DOHH2 (cell line): ENCODE measurements at regions not wholly inside any gene's neighbourhood (a gene's known extent, or its start where the extent isn't known, plus 50 kb on each side); places are given as distances from the start of the nearest gene placed in this dataset.

Experiments
- H3F3A ChIP-seq: fragments of 200-600 bp; sonication (generic), shearing (Covaris generic); 2 replicates; pipeline ENCODE4 v1.6.0; 2016; ENCODE audit warnings: antibody characterized with exemption, mild to moderate bottlenecking; ENCODE audit not compliant: control insufficient read depth, insufficient read depth
- H3K27ac ChIP-seq: fragments of 200-600 bp; sonication (generic); 2 replicates; pipeline ENCODE4 v1.5.1; 2014; ENCODE audit warnings: low read depth, mild to moderate bottlenecking, low read length, moderate library complexity
- H3K27me3 ChIP-seq: fragments of 200-600 bp; sonication (generic); 2 replicates; pipeline ENCODE4 v1.6.1; 2014; ENCODE audit warnings: mild to moderate bottlenecking, low read length, mixed read lengths; ENCODE audit not compliant: control insufficient read depth
- H3K36me3 ChIP-seq: fragments of 200-600 bp; sonication (generic); 2 replicates; pipeline ENCODE4 v1.6.1; 2014; ENCODE audit warnings: mild to moderate bottlenecking, low read length, moderate library complexity, mixed read lengths; ENCODE audit not compliant: control insufficient read depth
- H3K4me1 ChIP-seq: fragments of 200-600 bp; sonication (generic); 2 replicates; pipeline ENCODE4 v1.6.1; 2014; ENCODE audit warnings: mild to moderate bottlenecking, low read length, mixed read lengths; ENCODE audit not compliant: control insufficient read depth
- H3K4me2 ChIP-seq: fragments of 200-600 bp; sonication (generic); 2 replicates; pipeline ENCODE4 v1.6.0; 2014; ENCODE audit warnings: mild to moderate bottlenecking, low read length, moderate library complexity
- H3K4me3 ChIP-seq: fragments of 200-600 bp; sonication (generic); 2 replicates; pipeline ENCODE4 v1.5.1; 2014; ENCODE audit warnings: mild to moderate bottlenecking, low read length, mixed read lengths
- H3K79me2 ChIP-seq: fragments of 200-600 bp; sonication (generic); 2 replicates; pipeline ENCODE4 v1.6.1; 2014; ENCODE audit warnings: mild to moderate bottlenecking, low read length, mixed read lengths; ENCODE audit not compliant: control insufficient read depth
- H3K9me2 ChIP-seq: fragments of 200-600 bp; sonication (generic); replicated peaks from 2 replicates; pipeline ENCODE4 v1.6.1; 2014; ENCODE audit warnings: mild to moderate bottlenecking, low read length, mixed read lengths; ENCODE audit not compliant: control insufficient read depth
- H3K9me3 ChIP-seq: fragments of 200-600 bp; sonication (generic); 2 replicates; pipeline ENCODE4 v1.6.1; 2014; ENCODE audit warnings: antibody characterized with exemption, low read length, mixed read lengths; ENCODE audit not compliant: control insufficient read depth, insufficient read depth
- H4K20me1 ChIP-seq: fragments of 200-600 bp; sonication (generic); 2 replicates; pipeline ENCODE4 v1.6.0; 2014; ENCODE audit warnings: low read depth, mild to moderate bottlenecking, antibody characterized with exemption, low read length, moderate library complexity; ENCODE audit not compliant: control insufficient read depth, insufficient read depth
- CTCF ChIP-seq: fragments of 200-600 bp; sonication (generic); IDR thresholded peaks from one replicate; pipeline ENCODE4 v1.5.1; 2014; ENCODE audit warnings: antibody characterized with exemption, mild to moderate bottlenecking, low read depth, low read length; ENCODE audit not compliant: poor library complexity, severe bottlenecking
- EZH2phosphoT487 ChIP-seq: fragments of 200-600 bp; sonication (generic); IDR thresholded peaks from 2 replicates; pipeline ENCODE4 v1.6.1; 2017; ENCODE audit warnings: borderline replicate concordance, mild to moderate bottlenecking, antibody characterized with exemption, low read length, moderate library complexity, mixed read lengths

DNA sequence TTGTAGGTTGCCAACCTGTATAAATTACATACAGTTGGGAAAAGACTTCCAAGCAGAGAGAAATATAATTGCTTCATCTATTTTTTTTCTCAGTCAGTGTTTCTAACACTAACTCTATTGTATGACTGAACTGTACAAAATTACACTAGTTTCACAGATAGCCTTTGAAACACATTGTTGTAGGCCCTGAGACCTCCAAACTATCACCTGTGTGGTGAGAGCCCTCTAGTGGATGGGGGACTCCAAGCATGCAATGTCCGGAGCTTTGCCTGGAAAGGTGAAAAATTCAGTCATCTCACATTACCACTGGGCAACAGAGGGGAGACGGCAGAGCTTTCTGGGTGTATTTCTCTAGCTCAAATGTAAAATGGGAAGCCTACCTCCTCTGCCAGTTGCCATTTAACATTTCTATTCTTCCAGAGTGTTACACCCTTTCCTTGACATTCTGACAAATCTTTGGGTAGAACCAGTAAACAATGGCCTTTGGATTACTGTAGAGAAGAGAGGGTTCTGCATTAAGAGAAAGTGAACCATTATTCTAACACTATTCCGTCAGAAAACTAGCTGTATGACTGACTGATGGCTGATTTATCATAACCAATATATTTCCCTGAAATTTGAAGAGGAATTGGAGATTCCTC is 212.2 kb downstream of the LYPLAL1 start:
- H3K4me2 ChIP-seq, result no peak overlapping the region
- TF ChIP-seq EZH2phosphoT487 (no peak), CTCF (peak; percentile 76)

GRCh38 chr1:219383281-219383680 is 209.6 kb downstream of the LYPLAL1 start:
- no peak for TF ChIP-seq CTCF
- TF ChIP-seq EZH2phosphoT487, result no peak

More for the DNA sequence above, 212.2 kb downstream of the LYPLAL1 start:
- H3K79me2 ChIP-seq, result no peaks in the 10 kb centered on the region
- no peaks in the 10 kb centered on the region for H3F3A ChIP-seq
- no peaks in the 10 kb centered on the region for H3K4me1 ChIP-seq
- no peaks in the 10 kb centered on the region for H3K9me2 ChIP-seq
- H3K4me3 ChIP-seq, result no peak overlapping the region
- no peaks in the 10 kb centered on the region for H3K27me3 ChIP-seq
- H3K36me3 ChIP-seq, result no peaks in the 10 kb centered on the region
- no peak overlapping the region for H3K27ac ChIP-seq
- no peaks in the 10 kb centered on the region for H3K9me3 ChIP-seq
- no peaks in the 10 kb centered on the region for H4K20me1 ChIP-seq

GRCh38 chr1:219381396-219381795 is 207.7 kb downstream of the LYPLAL1 start:
- Histone ChIP-seq H3F3A (no peaks in the 10 kb centered on the region), H3K27ac (no peak overlapping the region), H4K20me1 (no peaks in the 10 kb centered on the region), H3K4me2 (no peak overlapping the region), H3K9me3 (no peaks in the 10 kb centered on the region), H3K4me1 (no peaks in the 10 kb centered on the region), H3K9me2 (no peaks in the 10 kb centered on the region), H3K4me3 (no peak overlapping the region), H3K79me2 (no peaks in the 10 kb centered on the region), H3K36me3 (no peaks in the 10 kb centered on the region), H3K27me3 (no peaks in the 10 kb centered on the region)
- TF ChIP-seq EZH2phosphoT487 (no peak), CTCF (no peak)

More at GRCh38 chr1:219383281-219383680, 209.6 kb downstream of the LYPLAL1 start:
- no peak overlapping the region for H3K4me3 ChIP-seq
- no peaks in the 10 kb centered on the region for H3K4me1 ChIP-seq
- no peaks in the 10 kb centered on the region for H3K27me3 ChIP-seq
- no peaks in the 10 kb centered on the region for H4K20me1 ChIP-seq
- no peaks in the 10 kb centered on the region for H3F3A ChIP-seq
- H3K4me2 ChIP-seq, result no peak overlapping the region
- H3K27ac ChIP-seq, result no peak overlapping the region
- no peaks in the 10 kb centered on the region for H3K79me2 ChIP-seq
- H3K9me2 ChIP-seq, result no peaks in the 10 kb centered on the region
- H3K9me3 ChIP-seq, result no peaks in the 10 kb centered on the region
- H3K36me3 ChIP-seq, result no peaks in the 10 kb centered on the region
